Nephron progenitor cell (in vitro differentiated cells): ENCODE measurements at regions not wholly inside any gene's neighbourhood (a gene's known extent, or its start where the extent isn't known, plus 50 kb on each side); places are given as distances from the start of the nearest gene placed in this dataset.

Experiments
- DNase-seq: peaks from one replicate; pipeline ENCODE4 v3.0.0; 2021
- H3K27ac Mint-ChIP-seq: 2 replicates; pipeline ENCODE4 v1.8.0; 2021; ENCODE audit warnings: mild to moderate bottlenecking, moderate library complexity, mixed read lengths
- H3K27me3 Mint-ChIP-seq: 2 replicates; pipeline ENCODE4 v1.8.0; 2021; ENCODE audit warnings: mild to moderate bottlenecking, low read depth, mixed read lengths; ENCODE audit not compliant: poor library complexity
- H3K36me3 Mint-ChIP-seq: 2 replicates; pipeline ENCODE4 v1.8.0; 2021; ENCODE audit warnings: low read depth, mixed read lengths
- H3K4me1 Mint-ChIP-seq: 2 replicates; pipeline ENCODE4 v1.8.0; 2021; ENCODE audit warnings: mixed read lengths
- H3K4me3 Mint-ChIP-seq: 2 replicates; pipeline ENCODE4 v1.8.0; 2021; ENCODE audit warnings: mild to moderate bottlenecking, moderate library complexity, mixed read lengths
- H3K9me3 Mint-ChIP-seq: 2 replicates; pipeline ENCODE4 v1.8.0; 2021; ENCODE audit warnings: mild to moderate bottlenecking, moderate library complexity, mixed read lengths
- TF ChIP-seq, protein P1 (sequence below): fragments of 200-600 bp; sonication (generic); IDR thresholded peaks from 2 replicates; pipeline ENCODE4 v1.5.0; 2021; ENCODE audit warnings: antibody characterized with exemption

DNA sequence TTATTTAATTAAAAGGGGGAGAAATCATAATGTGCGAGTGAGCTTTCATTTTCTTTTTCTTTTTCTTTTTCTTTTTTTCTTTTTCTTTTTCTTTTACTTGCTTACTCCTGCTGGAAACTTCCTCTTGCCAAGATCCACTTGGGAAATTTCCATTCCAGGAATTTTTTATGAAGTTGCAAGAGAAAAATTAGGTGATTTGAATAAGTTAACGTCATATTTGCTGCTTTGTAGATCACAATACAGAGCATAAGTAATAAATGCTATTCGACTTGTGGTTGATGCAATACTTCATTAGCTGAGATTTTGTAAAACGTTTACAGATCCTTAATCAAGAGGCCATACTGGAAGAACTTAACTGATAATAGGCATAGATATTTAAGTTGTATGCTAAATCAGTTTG lies 354.7 kb upstream of the SMIM21 start:
- H3K27ac Mint-ChIP-seq = no peak overlapping the region
- peaks cover 17% of the 10 kb centered on the region for H3K4me1 Mint-ChIP-seq
- H3K4me3 Mint-ChIP-seq = no peak overlapping the region
- H3K27me3 Mint-ChIP-seq = no peaks in the 10 kb centered on the region
- H3K9me3 Mint-ChIP-seq = peaks cover 4% of the 10 kb centered on the region
- H3K36me3 Mint-ChIP-seq = no peaks in the 10 kb centered on the region
- no peak for DNase-seq
- TF ChIP-seq, protein P1, sequence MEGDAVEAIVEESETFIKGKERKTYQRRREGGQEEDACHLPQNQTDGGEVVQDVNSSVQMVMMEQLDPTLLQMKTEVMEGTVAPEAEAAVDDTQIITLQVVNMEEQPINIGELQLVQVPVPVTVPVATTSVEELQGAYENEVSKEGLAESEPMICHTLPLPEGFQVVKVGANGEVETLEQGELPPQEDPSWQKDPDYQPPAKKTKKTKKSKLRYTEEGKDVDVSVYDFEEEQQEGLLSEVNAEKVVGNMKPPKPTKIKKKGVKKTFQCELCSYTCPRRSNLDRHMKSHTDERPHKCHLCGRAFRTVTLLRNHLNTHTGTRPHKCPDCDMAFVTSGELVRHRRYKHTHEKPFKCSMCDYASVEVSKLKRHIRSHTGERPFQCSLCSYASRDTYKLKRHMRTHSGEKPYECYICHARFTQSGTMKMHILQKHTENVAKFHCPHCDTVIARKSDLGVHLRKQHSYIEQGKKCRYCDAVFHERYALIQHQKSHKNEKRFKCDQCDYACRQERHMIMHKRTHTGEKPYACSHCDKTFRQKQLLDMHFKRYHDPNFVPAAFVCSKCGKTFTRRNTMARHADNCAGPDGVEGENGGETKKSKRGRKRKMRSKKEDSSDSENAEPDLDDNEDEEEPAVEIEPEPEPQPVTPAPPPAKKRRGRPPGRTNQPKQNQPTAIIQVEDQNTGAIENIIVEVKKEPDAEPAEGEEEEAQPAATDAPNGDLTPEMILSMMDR = no peak

DNA sequence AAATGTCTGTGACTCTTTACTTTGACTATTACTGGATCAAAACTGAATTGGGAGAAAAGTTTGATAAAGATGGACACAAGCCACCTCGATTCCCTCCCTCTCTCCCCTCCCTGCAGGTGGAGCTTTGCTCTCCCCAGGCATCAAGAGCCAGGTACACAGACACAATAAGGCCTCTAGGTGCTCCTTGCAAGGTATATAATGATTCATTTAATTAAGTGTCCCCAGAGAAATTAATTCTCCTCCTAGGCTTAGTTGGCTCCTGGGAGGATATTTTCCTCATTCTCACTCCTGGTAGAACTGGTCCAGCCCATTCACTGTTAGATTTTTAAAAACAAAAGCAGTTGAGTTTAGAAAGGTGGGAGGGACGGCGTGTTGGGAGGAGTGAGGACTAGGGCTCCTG lies 352.4 kb upstream of the SMIM21 start:
- TF ChIP-seq, protein P1 = no peak
- no peaks in the 10 kb centered on the region for H3K9me3 Mint-ChIP-seq
- DNase-seq = no peak
- peaks cover under 1% of the 10 kb centered on the region for H3K27me3 Mint-ChIP-seq
- H3K27ac Mint-ChIP-seq = no peak overlapping the region
- H3K4me1 Mint-ChIP-seq = peaks cover 26% of the 10 kb centered on the region
- H3K4me3 Mint-ChIP-seq = no peak overlapping the region
- H3K36me3 Mint-ChIP-seq = no peaks in the 10 kb centered on the region

DNA sequence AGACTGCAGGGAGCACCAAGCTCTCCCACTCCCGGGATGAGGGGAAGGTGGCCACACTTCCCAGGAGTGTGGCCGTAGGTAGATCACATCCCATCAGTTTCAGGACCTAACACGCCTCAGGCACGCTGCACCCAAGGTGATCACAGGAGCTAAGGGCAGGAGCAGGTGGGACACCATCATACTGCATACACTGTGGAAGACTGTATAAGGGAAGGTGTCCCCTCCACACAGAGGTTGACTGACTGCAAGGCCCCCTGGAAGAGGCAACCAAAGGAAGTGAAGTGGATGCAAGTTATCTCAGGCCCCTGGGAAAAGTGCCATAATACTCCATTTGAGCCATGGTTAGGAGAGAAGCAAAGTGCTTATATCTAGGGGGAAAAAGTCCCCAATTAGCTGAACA lies 351.9 kb upstream of the SMIM21 start:
- no peak for DNase-seq
- Mint-ChIP-seq H3K9me3 (no peaks in the 10 kb centered on the region), H3K4me3 (no peak overlapping the region), H3K27me3 (peaks cover 5% of the 10 kb centered on the region), H3K27ac (no peak overlapping the region), H3K4me1 (peaks cover 24% of the 10 kb centered on the region), H3K36me3 (no peaks in the 10 kb centered on the region)
- TF ChIP-seq, protein P1 = no peak

DNA sequence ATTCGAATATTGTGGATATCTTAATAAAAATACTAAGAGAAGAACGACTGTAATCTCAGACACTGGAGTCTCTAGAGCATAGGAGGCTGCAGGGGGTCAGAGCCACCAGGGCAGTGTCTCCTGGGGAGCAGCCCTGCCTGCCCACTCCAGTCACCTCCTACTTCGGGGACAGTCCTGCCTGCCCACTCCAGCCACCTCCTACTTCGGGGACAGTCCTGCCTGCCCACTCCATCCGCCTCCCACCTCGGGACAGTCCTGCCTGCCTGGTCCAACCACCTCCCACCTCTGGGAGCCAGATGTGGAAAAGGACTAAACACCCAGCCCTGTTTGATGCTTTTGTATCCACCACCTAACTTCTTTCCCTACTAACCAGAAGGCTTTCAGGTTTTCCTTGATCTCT lies 350.1 kb upstream of the SMIM21 start:
- Mint-ChIP-seq H3K4me3 (no peak overlapping the region), H3K9me3 (no peaks in the 10 kb centered on the region), H3K27me3 (peaks cover 6% of the 10 kb centered on the region), H3K4me1 (peaks cover 8% of the 10 kb centered on the region), H3K36me3 (no peaks in the 10 kb centered on the region), H3K27ac (no peak overlapping the region)
- TF ChIP-seq, protein P1 = no peak
- DNase-seq = no peak

DNA sequence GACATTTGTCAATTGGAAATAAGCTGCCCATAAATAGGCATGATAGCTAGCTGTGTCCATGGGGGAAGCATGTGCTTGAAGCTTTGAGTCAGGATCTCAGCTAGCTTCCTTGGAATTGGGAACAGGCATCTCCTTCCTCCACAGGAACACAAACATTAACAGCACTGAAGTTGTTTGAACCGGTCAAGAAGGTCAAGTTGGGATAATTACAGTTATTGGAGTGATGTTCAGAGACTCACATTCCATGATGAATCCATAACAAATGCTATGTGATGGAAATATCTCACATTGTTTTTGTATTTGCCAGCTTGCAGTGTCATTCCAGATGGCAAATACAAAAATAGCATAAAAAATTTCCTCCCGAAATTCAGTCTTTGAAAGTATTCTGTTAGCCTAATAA lies 347.6 kb upstream of the SMIM21 start:
- peaks cover 8% of the 10 kb centered on the region for H3K4me1 Mint-ChIP-seq
- H3K27ac Mint-ChIP-seq = no peak overlapping the region
- no peak for DNase-seq
- H3K4me3 Mint-ChIP-seq = no peak overlapping the region
- no peaks in the 10 kb centered on the region for H3K36me3 Mint-ChIP-seq
- TF ChIP-seq, protein P1 = no peak
- no peaks in the 10 kb centered on the region for H3K9me3 Mint-ChIP-seq
- peaks cover 6% of the 10 kb centered on the region for H3K27me3 Mint-ChIP-seq

DNA sequence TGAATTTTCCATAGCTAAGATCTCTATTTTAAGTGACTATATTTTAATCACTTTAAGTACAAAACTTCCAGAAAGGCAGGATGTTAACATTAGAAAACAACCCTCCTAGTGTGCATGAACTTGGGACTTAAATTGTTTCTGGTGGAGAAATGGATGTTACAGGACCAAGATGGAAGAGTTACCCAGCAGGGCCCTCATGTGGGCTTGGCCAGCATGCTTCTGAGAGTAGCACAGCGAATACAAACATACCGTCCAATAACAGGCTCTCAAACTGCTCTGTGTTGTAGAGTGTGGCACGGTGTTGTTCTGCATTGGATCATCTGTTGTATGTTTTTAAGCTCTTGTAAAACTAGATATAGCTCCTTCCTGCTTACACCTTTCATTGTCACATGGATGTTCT lies 346.1 kb upstream of the SMIM21 start:
- DNase-seq = no peak
- no peaks in the 10 kb centered on the region for H3K9me3 Mint-ChIP-seq
- no peaks in the 10 kb centered on the region for H3K36me3 Mint-ChIP-seq
- H3K4me3 Mint-ChIP-seq = no peak overlapping the region
- peaks cover 8% of the 10 kb centered on the region for H3K4me1 Mint-ChIP-seq
- H3K27ac Mint-ChIP-seq = no peak overlapping the region
- TF ChIP-seq, protein P1 = no peak
- H3K27me3 Mint-ChIP-seq = peaks cover 6% of the 10 kb centered on the region
